Erythroblast (primary cell): ENCODE measurements at regions not wholly inside any gene's neighbourhood (a gene's known extent, or its start where the extent isn't known, plus 50 kb on each side); places are given as distances from the start of the nearest gene placed in this dataset.

ENCODE experiments used
- DNase-seq, 2 experiments: peaks; one replicate each; lab custom pipeline; 2025; lab: John Stamatoyannopoulos, UW
- GATA1 ChIP-seq: IDR thresholded peaks from 2 replicates; pipeline ENCODE4 v1.6.1; 2011; ENCODE audit warnings: low read depth, mild to moderate bottlenecking, control low read depth, low read length, moderate library complexity
- POLR2A ChIP-seq: IDR thresholded peaks from 2 replicates; pipeline ENCODE4 v1.6.1; 2011; ENCODE audit warnings: mild to moderate bottlenecking, low read length

- DNase-seq = no peak
- no peak for TF ChIP-seq POLR2A
- TF ChIP-seq GATA1 = no peak
These were observed 107.7 kb upstream of the MEIS1 start for GRCh38 chr2:66327066-66327740.

DNA sequence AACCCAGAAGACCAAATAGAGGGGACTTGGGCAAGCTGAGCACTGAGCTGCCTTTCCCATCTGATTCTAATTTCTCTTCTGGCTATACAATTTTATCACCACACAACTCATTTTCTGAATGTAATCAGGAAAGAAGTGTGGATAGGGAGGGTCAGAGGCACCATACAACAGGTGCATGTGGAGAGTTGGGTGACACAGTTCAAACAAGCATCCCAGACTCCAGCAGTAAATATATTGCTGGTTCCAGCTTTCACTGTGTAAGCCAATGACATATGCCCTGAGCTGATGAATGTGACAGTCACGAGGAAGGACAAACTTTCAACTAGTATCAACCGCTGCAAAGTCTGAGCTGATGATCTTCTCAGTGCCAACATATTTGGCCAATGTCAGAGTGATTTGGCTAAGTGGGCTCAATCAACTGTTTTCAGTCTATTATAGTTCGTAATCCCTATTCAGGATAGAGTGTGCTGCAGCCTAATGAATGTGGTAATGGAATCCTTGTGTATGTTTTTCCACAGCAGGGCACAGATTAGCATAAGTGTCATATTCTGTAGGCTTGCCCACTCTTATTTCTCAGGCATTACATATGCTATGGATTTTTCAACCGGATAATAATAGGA, 109.9 kb upstream of the MEIS1 start:
- TF ChIP-seq GATA1 = no peak
- no peak for TF ChIP-seq POLR2A

DNA sequence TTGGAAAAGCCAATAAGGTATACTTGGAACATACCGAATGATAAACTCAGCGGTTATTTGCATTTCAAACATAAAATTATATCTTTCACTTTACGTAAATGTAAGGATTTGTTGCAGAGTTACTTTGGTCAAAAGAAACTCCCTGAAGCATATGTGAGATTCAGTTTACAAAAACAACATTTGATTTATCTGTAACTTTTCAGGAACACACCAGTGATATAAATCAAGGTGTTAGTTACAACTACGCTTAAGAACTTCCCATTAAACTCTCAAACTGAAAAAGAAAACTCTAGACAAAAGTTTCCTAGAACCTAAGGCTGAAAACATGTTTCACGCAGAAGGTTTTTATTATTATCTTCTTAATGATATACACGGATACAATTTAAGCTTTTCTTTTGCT, 110.6 kb upstream of the MEIS1 start:
- no peak for DNase-seq
- no peak for TF ChIP-seq POLR2A

More for the DNA sequence above, 109.9 kb upstream of the MEIS1 start:
- DNase-seq = no peak

- TF ChIP-seq GATA1 (no peak), POLR2A (no peak)
- DNase-seq = no peak
These were observed 111.5 kb upstream of the MEIS1 start for GRCh38 chr2:66323406-66323805.

GRCh38 chr2:66322506-66323260, 112.2 kb upstream of the MEIS1 start:
- DNase-seq = no peak
- TF ChIP-seq GATA1 = no peak
- no peak for TF ChIP-seq POLR2A

- DNase-seq = no peak
- TF ChIP-seq POLR2A = no peak
- no peak for TF ChIP-seq GATA1
These were observed 116.8 kb upstream of the MEIS1 start for GRCh38 chr2:66318009-66318561.

GRCh38 chr2:66317268-66317890, 117.5 kb upstream of the MEIS1 start:
- DNase-seq = no peak
- TF ChIP-seq GATA1 (no peak), POLR2A (no peak)

DNA sequence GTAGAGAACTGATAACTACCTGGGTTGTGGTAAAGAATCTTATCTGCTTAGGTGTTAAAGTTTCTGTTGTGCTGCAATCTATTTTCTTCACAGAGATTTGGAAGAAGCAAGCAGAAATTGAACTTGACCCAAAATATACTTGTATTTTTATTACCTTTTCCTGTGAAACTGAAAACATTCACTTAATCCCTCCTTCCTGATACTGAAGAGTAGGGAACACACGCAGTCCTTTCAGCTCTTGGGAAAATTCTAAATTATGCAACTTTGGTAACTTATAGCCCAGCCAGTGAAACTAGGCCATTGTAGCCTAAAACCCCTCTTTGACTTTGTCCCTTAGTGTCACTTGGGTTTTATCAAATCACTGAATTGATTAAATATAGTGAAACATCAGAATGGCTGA, 128.4 kb upstream of the MEIS1 start:
- TF ChIP-seq GATA1 (no peak), POLR2A (no peak)
- no peak for DNase-seq

- no peak for TF ChIP-seq POLR2A
- no peak for TF ChIP-seq GATA1
- no peak for DNase-seq
These were observed 129.2 kb upstream of the MEIS1 start for GRCh38 chr2:66305718-66306117.

DNA sequence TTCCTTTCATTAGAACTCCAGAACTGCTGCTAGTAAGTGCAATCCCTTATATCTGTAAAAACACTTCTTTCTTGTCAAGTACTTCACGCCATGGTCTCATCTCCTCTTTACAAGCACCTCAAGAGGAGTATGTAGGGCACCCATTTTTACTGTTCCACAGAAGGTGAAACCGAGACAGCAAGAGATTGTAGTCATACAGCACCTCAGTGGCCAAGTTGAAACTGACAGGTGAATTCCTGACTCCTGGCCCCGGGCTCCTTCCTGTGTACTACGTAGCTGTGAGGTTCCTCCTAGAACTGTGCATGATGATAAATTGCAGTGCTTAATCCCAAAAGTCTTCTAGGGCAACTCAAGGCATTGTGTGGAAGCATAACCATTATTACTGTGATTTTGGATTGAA, 131.5 kb upstream of the MEIS1 start:
- TF ChIP-seq GATA1 = no peak
- TF ChIP-seq POLR2A = no peak
- DNase-seq = no peak

DNA sequence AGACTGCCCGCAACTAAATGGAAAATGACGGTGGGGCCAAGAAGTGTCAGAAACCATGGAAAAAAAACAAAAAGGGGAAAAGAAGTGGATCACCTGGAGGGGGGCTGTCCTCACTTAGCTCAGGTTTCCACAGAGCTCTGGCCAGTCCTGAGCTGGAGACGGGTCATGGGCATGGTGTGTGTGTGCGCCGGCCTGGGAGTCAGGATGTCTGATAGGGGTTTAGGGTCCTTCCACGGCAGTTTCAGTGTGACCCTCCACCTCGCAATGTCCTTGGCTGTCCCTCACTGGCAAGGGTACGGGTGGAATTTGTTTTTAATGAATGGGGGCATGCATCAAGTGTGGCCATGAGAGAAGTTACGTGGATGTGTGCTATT, 133.2 kb upstream of the MEIS1 start:
- DNase-seq = no peak
- no peak for TF ChIP-seq GATA1
- TF ChIP-seq POLR2A = no peak

DNA sequence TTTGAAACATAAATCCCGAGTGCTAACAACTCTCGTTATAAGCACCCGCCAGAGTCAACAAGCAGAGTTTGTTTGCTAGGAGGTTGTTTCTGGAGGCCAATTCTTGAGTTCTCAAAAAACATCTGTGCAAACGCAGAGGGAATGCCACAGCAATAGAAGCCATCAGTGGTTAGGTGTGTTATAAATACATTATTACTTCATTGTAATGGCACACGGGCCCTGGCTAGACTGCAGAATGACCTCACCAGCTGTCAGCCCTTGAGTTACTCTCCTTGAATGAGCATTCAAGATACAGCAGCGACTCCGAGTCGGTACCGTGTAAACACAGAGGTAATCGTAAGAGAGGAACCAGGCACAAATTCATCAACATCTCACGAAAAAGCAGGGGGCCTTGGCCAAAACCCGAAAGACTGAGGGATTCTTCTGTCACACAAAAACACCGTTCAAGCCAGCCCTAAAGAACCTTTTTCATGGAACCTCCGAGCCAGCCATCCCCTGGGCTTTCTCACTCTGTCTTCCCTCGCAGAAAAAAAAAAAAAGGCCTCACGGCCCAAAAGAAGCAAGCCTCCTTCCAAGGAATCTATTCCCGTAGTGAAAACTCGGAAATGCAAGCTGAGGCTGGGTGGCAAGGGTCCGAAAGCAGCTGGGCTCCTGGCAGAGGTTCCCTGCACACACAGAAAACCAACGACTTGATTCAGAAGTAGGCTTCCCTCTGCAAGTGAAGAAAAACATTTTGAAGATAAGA, 133.7 kb upstream of the MEIS1 start:
- DNase-seq = no peak
- TF ChIP-seq POLR2A (no peak), GATA1 (no peak)

DNA sequence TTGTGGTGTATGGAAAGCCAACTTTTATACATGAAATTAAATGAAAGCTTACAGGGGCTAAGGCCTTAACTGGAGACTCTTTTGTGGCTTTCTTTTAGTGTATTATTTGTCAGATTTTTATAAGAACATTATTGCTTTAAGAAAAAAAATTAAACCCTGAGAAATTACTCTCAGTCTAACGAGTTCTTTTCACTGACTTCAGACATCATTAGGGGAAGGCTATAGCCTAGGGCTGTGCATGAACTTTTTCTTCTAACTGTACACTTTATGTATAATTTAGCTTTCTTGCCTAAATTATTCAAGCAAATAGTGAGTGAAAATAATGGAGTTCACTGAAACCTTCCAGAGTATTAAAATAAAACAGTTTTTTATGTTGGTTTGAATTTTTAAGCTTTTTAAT, 151.1 kb upstream of the MEIS1 start:
- DNase-seq = no peak
- no peak for TF ChIP-seq GATA1
- no peak for TF ChIP-seq POLR2A
